GM23338 (cell line): ENCODE measurements at regions not wholly inside any gene's neighbourhood (a gene's known extent, or its start where the extent isn't known, plus 50 kb on each side); places are given as distances from the start of the nearest gene placed in this dataset.

Experiments
- ATAC-seq: fragments of 200-7000 bp; cut with Tn5 transposase; 3 replicates; pipeline ENCODE4 v1.9.1; 2020
- DNase-seq: peaks from one replicate; pipeline ENCODE4 v3.0.0-alpha.2; 2015; ENCODE audit warnings: low spot score
- H2AFZ ChIP-seq: fragments of 200-600 bp; sonication (generic); 2 replicates; pipeline ENCODE4 v1.8.0; 2016; ENCODE audit warnings: antibody characterized with exemption, mild to moderate bottlenecking, moderate library complexity
- H3F3A ChIP-seq: fragments of 200-600 bp; sonication (generic); replicated peaks from 2 replicates; pipeline ENCODE4 v1.8.0; 2017; ENCODE audit warnings: antibody characterized with exemption, mixed run types, low read depth
- H3K27ac ChIP-seq: fragments of 200-600 bp; sonication (generic); 2 replicates; pipeline ENCODE4 v1.6.1; 2016; ENCODE audit warnings: low read depth
- H3K27me3 ChIP-seq: fragments of 200-600 bp; sonication (generic); 2 replicates; pipeline ENCODE4 v1.8.0; 2016; ENCODE audit warnings: mild to moderate bottlenecking, mixed run types, moderate library complexity; ENCODE audit not compliant: insufficient read depth
- H3K36me3 ChIP-seq: fragments of 200-600 bp; sonication (generic); 2 replicates; pipeline ENCODE4 v1.8.0; 2016; ENCODE audit warnings: mild to moderate bottlenecking; ENCODE audit not compliant: insufficient read depth
- H3K4me1 ChIP-seq: fragments of 200-600 bp; sonication (generic); 2 replicates; pipeline ENCODE4 v1.8.0; 2016; ENCODE audit warnings: mild to moderate bottlenecking, moderate library complexity; ENCODE audit not compliant: insufficient read depth
- H3K4me2 ChIP-seq: fragments of 200-600 bp; sonication (generic); 2 replicates; pipeline ENCODE4 v1.7.1; 2017; ENCODE audit warnings: mixed run types
- H3K4me3 ChIP-seq: fragments of 200-600 bp; sonication (generic); 2 replicates; pipeline ENCODE4 v1.6.1; 2016; ENCODE audit warnings: mixed run types
- H3K79me2 ChIP-seq: fragments of 200-600 bp; sonication (generic); replicated peaks from 2 replicates; pipeline ENCODE4 v1.8.0; 2017; ENCODE audit warnings: mild to moderate bottlenecking; ENCODE audit not compliant: insufficient read depth
- H3K9me2 ChIP-seq: fragments of 200-600 bp; sonication (generic); 2 replicates; pipeline ENCODE4 v1.8.0; 2017; ENCODE audit not compliant: insufficient read depth
- H4K20me1 ChIP-seq: fragments of 200-600 bp; sonication (generic); replicated peaks from 2 replicates; pipeline ENCODE4 v1.8.0; 2017; ENCODE audit warnings: mild to moderate bottlenecking; ENCODE audit not compliant: insufficient read depth
- H3K27ac Mint-ChIP-seq: 2 replicates; pipeline ENCODE4 v1.8.0; 2020; ENCODE audit warnings: inconsistent platforms, mild to moderate bottlenecking, moderate library complexity, mixed read lengths
- H3K27me3 Mint-ChIP-seq: 3 replicates; pipeline ENCODE4 v1.8.0; 2022; ENCODE audit warnings: low read depth, mild to moderate bottlenecking, moderate library complexity, mixed read lengths, inconsistent platforms; ENCODE audit not compliant: insufficient read depth, poor library complexity
- H3K36me3 Mint-ChIP-seq: 3 replicates; pipeline ENCODE4 v1.8.0; 2021; ENCODE audit warnings: low read depth, mild to moderate bottlenecking, inconsistent platforms, moderate library complexity, mixed read lengths
- H3K4me1 Mint-ChIP-seq: 3 replicates; pipeline ENCODE4 v1.8.0; 2020; ENCODE audit warnings: mild to moderate bottlenecking, inconsistent platforms, mixed read lengths
- H3K4me3 Mint-ChIP-seq: 3 replicates; pipeline ENCODE4 v1.8.0; 2021; ENCODE audit warnings: moderate library complexity, mild to moderate bottlenecking, inconsistent platforms, mixed read lengths
- H3K9me3 Mint-ChIP-seq: 3 replicates; pipeline ENCODE4 v1.8.0; 2020; ENCODE audit warnings: moderate library complexity, mild to moderate bottlenecking, inconsistent platforms, mixed read lengths
- EZH2phosphoT487 ChIP-seq: fragments of 200-600 bp; sonication (generic); IDR thresholded peaks from one replicate; pipeline ENCODE4 v1.8.1; 2018; ENCODE audit warnings: antibody characterized with exemption; ENCODE audit not compliant: unreplicated experiment
- NANOG ChIP-seq: IDR thresholded peaks from 2 replicates; pipeline ENCODE4 v1.6.1; 2016; ENCODE audit warnings: antibody characterized with exemption, borderline replicate concordance
- POLR2AphosphoS5 ChIP-seq: IDR thresholded peaks from 2 replicates; pipeline ENCODE4 v1.6.1; 2016; ENCODE audit warnings: antibody characterized with exemption, low read depth
- TF ChIP-seq, protein P1 (sequence below): fragments of 250-450 bp; sonication (Bioruptor Pico); IDR thresholded peaks from 2 replicates; pipeline ENCODE4 v1.5.0; 2020; ENCODE audit warnings: mild to moderate bottlenecking, moderate library complexity

DNA sequence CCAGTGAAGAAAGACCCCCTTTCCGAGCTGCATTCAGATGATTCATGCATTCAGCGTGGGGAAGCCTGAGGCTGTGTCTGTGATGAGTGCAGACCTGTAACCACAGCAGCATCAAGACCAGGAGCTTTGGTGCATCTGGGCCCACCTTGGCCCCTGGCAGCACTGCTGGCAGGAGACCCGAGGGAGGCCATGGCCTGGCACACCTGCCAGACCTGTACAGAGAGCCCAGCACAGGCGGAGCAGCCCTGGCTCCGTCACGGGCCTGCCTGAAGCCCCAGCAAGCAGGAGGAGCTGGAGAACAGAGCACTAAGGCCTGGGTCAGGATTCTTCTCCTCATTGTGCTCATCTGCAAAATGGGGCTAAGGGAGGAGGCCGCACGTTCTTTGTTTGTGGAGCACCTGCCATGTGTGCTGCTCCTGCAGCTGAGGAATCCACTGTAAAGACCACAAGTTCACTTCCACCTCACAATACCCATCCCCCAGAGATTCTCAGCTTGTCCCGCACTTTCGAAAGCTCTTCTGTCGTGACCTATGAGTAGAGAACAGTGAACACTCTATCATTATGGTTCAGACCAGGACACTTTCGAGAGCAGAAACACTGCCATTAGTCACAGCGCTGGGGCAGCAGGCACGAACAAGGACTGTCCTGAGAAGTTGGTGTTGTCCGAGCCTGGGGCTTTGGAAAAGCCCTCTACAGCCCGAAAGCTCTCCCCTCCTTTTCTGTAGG is 144.4 kb upstream of the CST7 start:
- H3K27me3 ChIP-seq: no peaks in the 10 kb centered on the region
- H3K4me1 Mint-ChIP-seq: no peaks in the 10 kb centered on the region
- no peaks in the 10 kb centered on the region for H3K36me3 ChIP-seq
- H3K9me2 ChIP-seq: no peaks in the 10 kb centered on the region
- no peaks in the 10 kb centered on the region for H3K4me1 ChIP-seq
- DNase-seq: no peak
- H3K36me3 Mint-ChIP-seq: no peaks in the 10 kb centered on the region
- H3K79me2 ChIP-seq: no peaks in the 10 kb centered on the region
- H4K20me1 ChIP-seq: no peaks in the 10 kb centered on the region
- H2AFZ ChIP-seq: no peak overlapping the region
- no peaks in the 10 kb centered on the region; the same call in 2 of the 3 replicates for H3K9me3 Mint-ChIP-seq
- no peaks in the 10 kb centered on the region for H3F3A ChIP-seq
- no peak for TF ChIP-seq POLR2AphosphoS5
- TF ChIP-seq, protein P1, sequence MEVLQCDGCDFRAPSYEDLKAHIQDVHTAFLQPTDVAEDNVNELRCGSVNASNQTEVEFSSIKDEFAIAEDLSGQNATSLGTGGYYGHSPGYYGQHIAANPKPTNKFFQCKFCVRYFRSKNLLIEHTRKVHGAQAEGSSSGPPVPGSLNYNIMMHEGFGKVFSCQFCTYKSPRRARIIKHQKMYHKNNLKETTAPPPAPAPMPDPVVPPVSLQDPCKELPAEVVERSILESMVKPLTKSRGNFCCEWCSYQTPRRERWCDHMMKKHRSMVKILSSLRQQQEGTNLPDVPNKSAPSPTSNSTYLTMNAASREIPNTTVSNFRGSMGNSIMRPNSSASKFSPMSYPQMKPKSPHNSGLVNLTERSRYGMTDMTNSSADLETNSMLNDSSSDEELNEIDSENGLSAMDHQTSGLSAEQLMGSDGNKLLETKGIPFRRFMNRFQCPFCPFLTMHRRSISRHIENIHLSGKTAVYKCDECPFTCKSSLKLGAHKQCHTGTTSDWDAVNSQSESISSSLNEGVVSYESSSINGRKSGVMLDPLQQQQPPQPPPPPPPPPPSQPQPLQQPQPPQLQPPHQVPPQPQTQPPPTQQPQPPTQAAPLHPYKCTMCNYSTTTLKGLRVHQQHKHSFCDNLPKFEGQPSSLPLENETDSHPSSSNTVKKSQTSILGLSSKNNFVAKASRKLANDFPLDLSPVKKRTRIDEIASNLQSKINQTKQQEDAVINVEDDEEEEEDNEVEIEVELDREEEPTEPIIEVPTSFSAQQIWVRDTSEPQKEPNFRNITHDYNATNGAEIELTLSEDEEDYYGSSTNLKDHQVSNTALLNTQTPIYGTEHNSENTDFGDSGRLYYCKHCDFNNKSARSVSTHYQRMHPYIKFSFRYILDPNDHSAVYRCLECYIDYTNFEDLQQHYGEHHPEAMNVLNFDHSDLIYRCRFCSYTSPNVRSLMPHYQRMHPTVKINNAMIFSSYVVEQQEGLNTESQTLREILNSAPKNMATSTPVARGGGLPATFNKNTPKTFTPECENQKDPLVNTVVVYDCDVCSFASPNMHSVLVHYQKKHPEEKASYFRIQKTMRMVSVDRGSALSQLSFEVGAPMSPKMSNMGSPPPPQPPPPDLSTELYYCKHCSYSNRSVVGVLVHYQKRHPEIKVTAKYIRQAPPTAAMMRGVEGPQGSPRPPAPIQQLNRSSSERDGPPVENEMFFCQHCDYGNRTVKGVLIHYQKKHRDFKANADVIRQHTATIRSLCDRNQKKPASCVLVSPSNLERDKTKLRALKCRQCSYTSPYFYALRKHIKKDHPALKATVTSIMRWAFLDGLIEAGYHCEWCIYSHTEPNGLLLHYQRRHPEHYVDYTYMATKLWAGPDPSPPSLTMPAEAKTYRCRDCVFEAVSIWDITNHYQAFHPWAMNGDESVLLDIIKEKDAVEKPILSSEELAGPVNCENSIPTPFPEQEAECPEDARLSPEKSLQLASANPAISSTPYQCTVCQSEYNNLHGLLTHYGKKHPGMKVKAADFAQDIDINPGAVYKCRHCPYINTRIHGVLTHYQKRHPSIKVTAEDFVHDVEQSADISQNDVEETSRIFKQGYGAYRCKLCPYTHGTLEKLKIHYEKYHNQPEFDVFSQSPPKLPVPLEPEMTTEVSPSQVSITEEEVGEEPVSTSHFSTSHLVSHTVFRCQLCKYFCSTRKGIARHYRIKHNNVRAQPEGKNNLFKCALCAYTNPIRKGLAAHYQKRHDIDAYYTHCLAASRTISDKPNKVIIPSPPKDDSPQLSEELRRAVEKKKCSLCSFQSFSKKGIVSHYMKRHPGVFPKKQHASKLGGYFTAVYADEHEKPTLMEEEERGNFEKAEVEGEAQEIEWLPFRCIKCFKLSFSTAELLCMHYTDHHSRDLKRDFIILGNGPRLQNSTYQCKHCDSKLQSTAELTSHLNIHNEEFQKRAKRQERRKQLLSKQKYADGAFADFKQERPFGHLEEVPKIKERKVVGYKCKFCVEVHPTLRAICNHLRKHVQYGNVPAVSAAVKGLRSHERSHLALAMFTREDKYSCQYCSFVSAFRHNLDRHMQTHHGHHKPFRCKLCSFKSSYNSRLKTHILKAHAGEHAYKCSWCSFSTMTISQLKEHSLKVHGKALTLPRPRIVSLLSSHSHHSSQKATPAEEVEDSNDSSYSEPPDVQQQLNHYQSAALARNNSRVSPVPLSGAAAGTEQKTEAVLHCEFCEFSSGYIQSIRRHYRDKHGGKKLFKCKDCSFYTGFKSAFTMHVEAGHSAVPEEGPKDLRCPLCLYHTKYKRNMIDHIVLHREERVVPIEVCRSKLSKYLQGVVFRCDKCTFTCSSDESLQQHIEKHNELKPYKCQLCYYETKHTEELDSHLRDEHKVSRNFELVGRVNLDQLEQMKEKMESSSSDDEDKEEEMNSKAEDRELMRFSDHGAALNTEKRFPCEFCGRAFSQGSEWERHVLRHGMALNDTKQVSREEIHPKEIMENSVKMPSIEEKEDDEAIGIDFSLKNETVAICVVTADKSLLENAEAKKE (CRISPR knock-in tag): no peak
- ATAC-seq: no peak
- peaks cover 8% of the 10 kb centered on the region for H3K27me3 Mint-ChIP-seq
- H3K4me3 Mint-ChIP-seq: no peak overlapping the region
- no peak overlapping the region for H3K27ac ChIP-seq
- no peak overlapping the region for H3K4me2 ChIP-seq
- no peak overlapping the region for H3K27ac Mint-ChIP-seq
- no peak overlapping the region for H3K4me3 ChIP-seq

DNA sequence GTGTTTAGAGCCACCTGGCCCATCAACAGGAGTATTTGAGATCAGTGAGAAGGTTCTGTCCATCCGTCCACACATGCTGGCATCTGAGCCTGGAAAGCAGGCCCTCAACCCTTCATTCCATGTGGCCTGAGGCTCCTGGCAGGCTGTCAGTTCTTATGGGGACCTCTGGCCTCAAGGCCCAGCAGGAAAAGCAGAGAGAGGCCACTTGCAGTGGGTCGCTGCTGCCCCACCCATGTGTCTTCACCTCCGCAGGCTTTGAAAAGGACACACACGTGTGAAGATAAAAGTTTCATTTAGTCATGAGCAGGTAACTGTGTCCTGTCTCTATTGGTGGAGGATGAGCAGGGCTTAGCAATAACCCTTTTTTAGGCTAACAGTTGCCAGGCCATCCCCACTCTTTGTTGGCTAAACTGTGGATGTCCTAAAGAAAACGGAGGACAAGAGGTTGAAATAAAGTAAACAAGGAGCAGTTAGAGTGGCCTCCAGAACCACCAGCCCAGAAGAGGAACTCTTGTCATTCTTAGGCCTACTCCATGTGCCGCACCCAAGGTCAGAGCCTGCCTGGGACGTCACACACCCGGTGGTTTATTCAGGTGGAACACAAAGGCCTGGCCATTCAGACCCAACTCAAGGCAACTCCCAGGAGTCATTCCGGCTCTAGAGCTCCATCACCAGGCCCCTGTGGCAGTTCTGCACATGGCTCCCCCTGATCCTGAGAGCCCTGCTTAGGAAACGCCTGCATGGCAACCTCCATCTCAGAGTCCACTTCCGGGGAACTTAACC is 143.4 kb upstream of the CST7 start:
- Histone ChIP-seq H3K27me3 (no peaks in the 10 kb centered on the region), H3K4me3 (no peak overlapping the region), H3K27ac (no peak overlapping the region), H3F3A (no peaks in the 10 kb centered on the region), H3K9me2 (no peaks in the 10 kb centered on the region), H3K4me1 (no peaks in the 10 kb centered on the region), H3K79me2 (no peaks in the 10 kb centered on the region), H4K20me1 (no peaks in the 10 kb centered on the region), H2AFZ (no peak overlapping the region), H3K36me3 (no peaks in the 10 kb centered on the region), H3K4me2 (no peak overlapping the region)
- H3K27me3 Mint-ChIP-seq: peaks cover 8% of the 10 kb centered on the region
- no peaks in the 10 kb centered on the region for H3K36me3 Mint-ChIP-seq
- peak; percentile 2 for DNase-seq
- ATAC-seq: no peak
- H3K9me3 Mint-ChIP-seq: no peaks in the 10 kb centered on the region; the same call in 2 of the 3 replicates
- no peak overlapping the region for H3K27ac Mint-ChIP-seq
- no peaks in the 10 kb centered on the region for H3K4me1 Mint-ChIP-seq
- TF ChIP-seq NANOG (no peak), EZH2phosphoT487 (no peak)
- no peak overlapping the region for H3K4me3 Mint-ChIP-seq
